ENCODE measurements at regions not wholly inside any gene's neighbourhood (a gene's known extent, or its start where the extent isn't known, plus 50 kb on each side); places are given as distances from the start of the nearest gene placed in this dataset.

GRCh38 chr16:6207124-6207523 lies 1109.5 kb upstream of the EEF2KMT start:
- in situ Hi-C loops (cut with MboI; ENCODE audit: low pct_ligation_motif_present in 1 of 4, low pct_unique_long_range_greater_than_20kb in 1 of 4, low sequenced_read_pairs in 3 of 4) (no loop called here), intact Hi-C loops (cut with DNase I; ENCODE audit: low total_unique reads) (no loop called here)
- TF ChIP-seq POLR2A (IDR thresholded peaks at IDR 0.05) (no peak), POLR2AphosphoS5 (IDR thresholded peaks at IDR 0.05) (no peak), CTCF (IDR thresholded peaks at IDR 0.05) (no peak), EP300 (IDR thresholded peaks at IDR 0.05; ENCODE audit: low read depth) (no peak)
- 21 to 55% methylated on average over 3 of the region's 3 CpGs for WGBS, 2 donors (ENCODE audit: low coverage in 1 of 2)
- Histone ChIP-seq H3K4me1 (peaks cover 0 to 7% (median 0%) of the 10 kb centered on the region in 4 donors), H3K9me3 (no peaks in the 10 kb centered on the region), H3K4me3 (no peak overlapping the region), H3K27ac (no peak overlapping the region), H3K27me3 (no peaks in the 10 kb centered on the region), H3K36me3 (no peaks in the 10 kb centered on the region)
- no peak for DNase-seq

- Histone ChIP-seq H3K36me3 (no peaks in the 10 kb centered on the region), H3K9me3 (no peaks in the 10 kb centered on the region), H3K4me1 (peaks cover 0 to 7% (median 0%) of the 10 kb centered on the region in 4 donors), H3K27ac (no peak overlapping the region), H3K27me3 (no peaks in the 10 kb centered on the region), H3K4me3 (no peak overlapping the region)
- TF ChIP-seq POLR2AphosphoS5 (IDR thresholded peaks at IDR 0.05), result no peak
- TF ChIP-seq CTCF (IDR thresholded peaks at IDR 0.05), result no peak
- intact Hi-C loops (cut with DNase I; ENCODE audit: low total_unique reads) (no loop called here), in situ Hi-C loops (cut with MboI; ENCODE audit: low pct_ligation_motif_present in 1 of 4, low pct_unique_long_range_greater_than_20kb in 1 of 4, low sequenced_read_pairs in 3 of 4) (no loop called here)
- DNase-seq, result peak; percentile 24
- 44 to 45% methylated on average over 5 of the region's 5 CpGs for WGBS, 2 donors (ENCODE audit: low coverage in 1 of 2)
These were observed 1108.5 kb upstream of the EEF2KMT start for GRCh38 chr16:6206080-6206479.

- no peaks in the 10 kb centered on the region for H3K9me3 ChIP-seq
- TF ChIP-seq EP300 (IDR thresholded peaks at IDR 0.05; ENCODE audit: low read depth) (no peak), POLR2A (IDR thresholded peaks at IDR 0.05) (no peak), CTCF (IDR thresholded peaks at IDR 0.05) (no peak), POLR2AphosphoS5 (IDR thresholded peaks at IDR 0.05) (no peak)
- no peaks in the 10 kb centered on the region for H3K27me3 ChIP-seq
- 88 to 100% methylated on average over 2 of the region's 2 CpGs for WGBS, 2 donors (ENCODE audit: low coverage in 1 of 2)
- H3K4me3 ChIP-seq, result no peak overlapping the region
- DNase-seq, result no peak
- in situ Hi-C loops (cut with MboI; ENCODE audit: low pct_ligation_motif_present in 1 of 4, low pct_unique_long_range_greater_than_20kb in 1 of 4, low sequenced_read_pairs in 3 of 4) (no loop called here), intact Hi-C loops (cut with DNase I; ENCODE audit: low total_unique reads) (no loop called here)
- H3K36me3 ChIP-seq, result no peaks in the 10 kb centered on the region
- H3K27ac ChIP-seq, result no peak overlapping the region
- H3K4me1 ChIP-seq, result peaks cover 0 to 6% (median 0%) of the 10 kb centered on the region in 4 donors
These were observed 1107.3 kb upstream of the EEF2KMT start for GRCh38 chr16:6204945-6205344.

GRCh38 chr16:6200861-6201260 lies 1103.3 kb upstream of the EEF2KMT start:
- intact Hi-C loops (cut with DNase I; ENCODE audit: low total_unique reads), result no loop called here
- no peak overlapping the region for H3K27ac ChIP-seq
- no peaks in the 10 kb centered on the region for H3K36me3 ChIP-seq
- H3K4me3 ChIP-seq, result no peak overlapping the region
- no peaks in the 10 kb centered on the region for H3K4me1 ChIP-seq
- TF ChIP-seq CTCF (IDR thresholded peaks at IDR 0.05), result no peak
- in situ Hi-C loops (cut with MboI; ENCODE audit: low pct_ligation_motif_present in 1 of 4, low pct_unique_long_range_greater_than_20kb in 1 of 4, low sequenced_read_pairs in 3 of 4), result no loop called here
- H3K9me3 ChIP-seq, result no peaks in the 10 kb centered on the region
- H3K27me3 ChIP-seq, result no peaks in the 10 kb centered on the region
- WGBS, 2 donors (ENCODE audit: low coverage in 1 of 2), result 87% methylated on average over 4 to 6 of the region's 6 CpGs
- DNase-seq, result no peak

All from transverse colon (tissue), 4 donors.